Body of pancreas (tissue), 4 donors: ENCODE measurements at regions not wholly inside any gene's neighbourhood (a gene's known extent, or its start where the extent isn't known, plus 50 kb on each side); places are given as distances from the start of the nearest gene placed in this dataset.

Experiments
- CTCF ChIP-seq, 7 experiments: fragments of 450-650 bp in 4 of 7; fragments of 200-600 bp in 3 of 7; sonication (generic) in 3 of 7; IDR thresholded peaks; one replicate each; pipeline ENCODE4 v1.5.1; 2016 to 2019; ENCODE audit warnings: antibody characterized with exemption in 7 of 7
- POLR2A ChIP-seq, 3 donors: fragments of 450-650 bp; IDR thresholded peaks; one replicate each; pipeline ENCODE4 v1.6.1; 2016; ENCODE audit warnings: antibody characterized with exemption in 3 of 3, mild to moderate bottlenecking in 2 of 3

GRCh38 chr4:123817025-123817688 lies 420.6 kb downstream of the SPRY1 start:
- no peak for TF ChIP-seq CTCF (IDR thresholded peaks at IDR 0.05)
- no peak for TF ChIP-seq POLR2A (IDR thresholded peaks at IDR 0.05)
